Upper lobe of right lung (tissue), 1 donor: ENCODE measurements at regions not wholly inside any gene's neighbourhood (a gene's known extent, or its start where the extent isn't known, plus 50 kb on each side); places are given as distances from the start of the nearest gene placed in this dataset.
"Not testable (repeated sequence)": the region's sequence is repeated elsewhere in the genome, so short reads cannot be mapped to it uniquely, and the experiment has no call there.

Experiments used
- ATAC-seq: fragments of 200-7000 bp; cut with Tn5 transposase; one replicate; pipeline ENCODE4 v1.9.1; 2020; ENCODE audit warnings: mild to moderate bottlenecking, moderate library complexity
- DNase-seq: peaks from one replicate; pipeline ENCODE4 v3.0.0-alpha.2; 2020
- H3K27ac ChIP-seq: fragments of 200-600 bp; one replicate; pipeline ENCODE4 v1.8.0; 2022
- H3K27me3 ChIP-seq: fragments of 200-600 bp; one replicate; pipeline ENCODE4 v1.8.0; 2022; ENCODE audit warnings: mild to moderate bottlenecking
- H3K36me3 ChIP-seq: fragments of 200-600 bp; one replicate; pipeline ENCODE4 v1.8.0; 2022
- H3K4me1 ChIP-seq: fragments of 200-600 bp; one replicate; pipeline ENCODE4 v1.8.0; 2022
- H3K4me3 ChIP-seq: fragments of 200-600 bp; one replicate; pipeline ENCODE4 v1.8.0; 2022; ENCODE audit warnings: mild to moderate bottlenecking
- H3K9me3 ChIP-seq: fragments of 200-600 bp; one replicate; pipeline ENCODE4 v1.8.0; 2022
- CTCF ChIP-seq: fragments of 200-600 bp; IDR thresholded peaks from one replicate; pipeline ENCODE4 v1.8.0; 2022; ENCODE audit warnings: antibody characterized with exemption
- intact Hi-C: fragments of 100-400 bp; cut with DNase I; formaldehyde crosslinking; loops from one replicate; pipeline ENCODE4 v1.11.0; 2022
- donor health status: DM: no; HTN: yes; CAD: no; lungs with severe emphysema.

GRCh38 chr14:87034680-87035079, 958.3 kb downstream of the GALC start:
- no peak overlapping the region for H3K27ac ChIP-seq
- H3K4me1 ChIP-seq, result no peaks in the 10 kb centered on the region
- no peaks in the 10 kb centered on the region for H3K9me3 ChIP-seq
- no peak for DNase-seq
- ATAC-seq, result no peak
- H3K27me3 ChIP-seq, result no peaks in the 10 kb centered on the region
- intact Hi-C loops, result no loop called here
- TF ChIP-seq CTCF, result no peak
- no peaks in the 10 kb centered on the region for H3K36me3 ChIP-seq
- no peak overlapping the region for H3K4me3 ChIP-seq

GRCh38 chr14:87030197-87030596, 962.8 kb downstream of the GALC start:
- H3K36me3 ChIP-seq, result no peaks in the 10 kb centered on the region
- intact Hi-C loops, result no loop called here
- ATAC-seq, result no peak

GRCh38 chr14:87020106-87020505, 972.9 kb downstream of the GALC start:
- H3K9me3 ChIP-seq, ATAC-seq, H3K4me3 ChIP-seq, H3K36me3 ChIP-seq, intact Hi-C loops, H3K4me1 ChIP-seq, H3K27me3 ChIP-seq, H3K27ac ChIP-seq, DNase-seq: not testable (repeated sequence)

More at GRCh38 chr14:87030197-87030596, 962.8 kb downstream of the GALC start:
- no peak overlapping the region for H3K4me3 ChIP-seq
- no peaks in the 10 kb centered on the region for H3K9me3 ChIP-seq
- H3K27me3 ChIP-seq, result no peaks in the 10 kb centered on the region
- no peak for TF ChIP-seq CTCF
- no peak for DNase-seq
- no peak overlapping the region for H3K27ac ChIP-seq
- H3K4me1 ChIP-seq, result no peaks in the 10 kb centered on the region

GRCh38 chr14:87018294-87018693, 974.7 kb downstream of the GALC start:
- TF ChIP-seq CTCF, result no peak
- Histone ChIP-seq H3K4me3 (no peak overlapping the region), H3K4me1 (no peaks in the 10 kb centered on the region), H3K27me3 (no peaks in the 10 kb centered on the region), H3K27ac (no peak overlapping the region), H3K9me3 (no peaks in the 10 kb centered on the region), H3K36me3 (no peaks in the 10 kb centered on the region)
- ATAC-seq (no peak), DNase-seq (no peak)
- intact Hi-C loops, result no loop called here

GRCh38 chr14:87017335-87017734, 975.6 kb downstream of the GALC start:
- H3K27ac ChIP-seq, result no peak overlapping the region
- no peak overlapping the region for H3K4me3 ChIP-seq
- no peaks in the 10 kb centered on the region for H3K36me3 ChIP-seq
- no peaks in the 10 kb centered on the region for H3K4me1 ChIP-seq
- ATAC-seq (no peak), DNase-seq (no peak)
- TF ChIP-seq CTCF, result no peak
- H3K9me3 ChIP-seq, result no peaks in the 10 kb centered on the region
- intact Hi-C loops, result no loop called here
- H3K27me3 ChIP-seq, result no peaks in the 10 kb centered on the region

- no peak overlapping the region for H3K27ac ChIP-seq
- no peak for TF ChIP-seq CTCF
- H3K36me3 ChIP-seq, result no peaks in the 10 kb centered on the region
- H3K9me3 ChIP-seq, result no peaks in the 10 kb centered on the region
- no peak overlapping the region for H3K4me3 ChIP-seq
- intact Hi-C loops, result no loop called here
- no peaks in the 10 kb centered on the region for H3K4me1 ChIP-seq
- no peaks in the 10 kb centered on the region for H3K27me3 ChIP-seq
- no peak for DNase-seq
- no peak for ATAC-seq
Measured at GRCh38 chr14:87014856-87015255, 978.1 kb downstream of the GALC start.
